ENCODE measurements at regions not wholly inside any gene's neighbourhood (a gene's known extent, or its start where the extent isn't known, plus 50 kb on each side); places are given as distances from the start of the nearest gene placed in this dataset.

DNA sequence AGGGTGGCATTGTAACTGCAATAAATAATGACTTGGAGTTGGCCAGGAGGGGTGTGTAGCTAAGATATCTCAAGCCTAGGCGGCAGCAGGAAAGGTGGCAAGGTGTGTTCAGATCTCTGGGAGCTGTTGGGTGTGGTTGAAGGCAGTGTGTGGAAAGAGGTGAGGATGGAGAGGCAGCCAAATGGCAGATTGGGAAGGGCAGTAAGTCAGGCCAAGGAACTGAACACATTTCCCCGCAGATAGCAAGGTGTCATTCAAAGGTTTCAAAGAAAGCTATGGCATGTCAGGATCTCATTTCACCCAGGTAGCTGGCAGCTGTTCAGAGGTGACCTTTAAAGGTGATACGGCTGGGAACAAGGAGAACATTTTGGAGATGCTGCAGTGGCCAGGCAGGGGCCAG, 586.0 kb upstream of the MGMT start:
- H3K9me3 ChIP-seq (replicated peaks; ENCODE audit: control insufficient read depth, insufficient read depth, low read length), result peaks cover 3% of the 10 kb centered on the region
- no peak overlapping the region for H3K4me2 ChIP-seq (ENCODE audit: insufficient read depth, low read length)
- H3K36me3 ChIP-seq (ENCODE audit: control insufficient read depth in 2 of 2, extremely low read depth in 1 of 2, insufficient read depth in 2 of 2, low read length in 2 of 2), result no peaks in the 10 kb centered on the region
- H2AFZ ChIP-seq (ENCODE audit: low read depth, low read length), result no peak overlapping the region
- DNase-seq (ENCODE audit: low read depth, low spot score) (no peak), FAIRE-seq (no peak)
- no peaks in the 10 kb centered on the region for H3K4me1 ChIP-seq (ENCODE audit: control insufficient read depth, extremely low read depth, insufficient read depth, low read length)
- no peak overlapping the region for H3K27ac ChIP-seq (ENCODE audit: insufficient read depth, low read depth, low read length)
- H3K27me3 ChIP-seq (ENCODE audit: control insufficient read depth in 2 of 2, insufficient read depth in 2 of 2, low read length in 2 of 2), result no peaks in the 10 kb centered on the region
- dilution Hi-C loops (cut with MboI; ENCODE audit: extremely low pct_ligation_motif_present, low sequenced_read_pairs), result no loop called here
- intact Hi-C loops (cut with micrococcal nuclease), result no loop called here
- H3K79me2 ChIP-seq (ENCODE audit: control insufficient read depth, insufficient read depth, low read length), result no peaks in the 10 kb centered on the region
- no peak for TF ChIP-seq POLR2AphosphoS5 (IDR thresholded peaks at IDR 0.05; ENCODE audit: insufficient read depth, low read depth, low read length)
- no peak for TF ChIP-seq POLR2A (IDR thresholded peaks at IDR 0.05; ENCODE audit: low read depth, low read length)
- no peak for TF ChIP-seq JUN (IDR thresholded peaks at IDR 0.05; ENCODE audit: borderline replicate concordance, insufficient read depth, insufficient read length, low read depth)
- TF ChIP-seq MYC (IDR thresholded peaks at IDR 0.05; ENCODE audit: low read depth, low read length), result no peak
- TF ChIP-seq, protein P1, sequence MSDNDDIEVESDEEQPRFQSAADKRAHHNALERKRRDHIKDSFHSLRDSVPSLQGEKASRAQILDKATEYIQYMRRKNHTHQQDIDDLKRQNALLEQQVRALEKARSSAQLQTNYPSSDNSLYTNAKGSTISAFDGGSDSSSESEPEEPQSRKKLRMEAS (IDR thresholded peaks at IDR 0.05; ENCODE audit: insufficient read depth, insufficient read length), result no peak
- H3K9me1 ChIP-seq (replicated peaks; ENCODE audit: control insufficient read depth, extremely low read depth, insufficient read depth, low read length), result no peaks in the 10 kb centered on the region
- no peak overlapping the region for H3K4me3 ChIP-seq (replicated peaks in 1 of 3; ENCODE audit: insufficient read depth in 1 of 3, low read depth in 1 of 3, low read length in 3 of 3)
- POLR2A ChIA-PET, result no interaction called here
- BruUV-seq (replicated peaks), result no TSS peak
- CTCF ChIA-PET, result no interaction called here
- no peaks in the 10 kb centered on the region for H4K20me1 ChIP-seq (replicated peaks; ENCODE audit: control insufficient read depth, extremely low read depth, insufficient read depth, low read length)
- H3K9ac ChIP-seq (replicated peaks; ENCODE audit: extremely low read depth, insufficient read depth, low read length), result no peak overlapping the region

DNA sequence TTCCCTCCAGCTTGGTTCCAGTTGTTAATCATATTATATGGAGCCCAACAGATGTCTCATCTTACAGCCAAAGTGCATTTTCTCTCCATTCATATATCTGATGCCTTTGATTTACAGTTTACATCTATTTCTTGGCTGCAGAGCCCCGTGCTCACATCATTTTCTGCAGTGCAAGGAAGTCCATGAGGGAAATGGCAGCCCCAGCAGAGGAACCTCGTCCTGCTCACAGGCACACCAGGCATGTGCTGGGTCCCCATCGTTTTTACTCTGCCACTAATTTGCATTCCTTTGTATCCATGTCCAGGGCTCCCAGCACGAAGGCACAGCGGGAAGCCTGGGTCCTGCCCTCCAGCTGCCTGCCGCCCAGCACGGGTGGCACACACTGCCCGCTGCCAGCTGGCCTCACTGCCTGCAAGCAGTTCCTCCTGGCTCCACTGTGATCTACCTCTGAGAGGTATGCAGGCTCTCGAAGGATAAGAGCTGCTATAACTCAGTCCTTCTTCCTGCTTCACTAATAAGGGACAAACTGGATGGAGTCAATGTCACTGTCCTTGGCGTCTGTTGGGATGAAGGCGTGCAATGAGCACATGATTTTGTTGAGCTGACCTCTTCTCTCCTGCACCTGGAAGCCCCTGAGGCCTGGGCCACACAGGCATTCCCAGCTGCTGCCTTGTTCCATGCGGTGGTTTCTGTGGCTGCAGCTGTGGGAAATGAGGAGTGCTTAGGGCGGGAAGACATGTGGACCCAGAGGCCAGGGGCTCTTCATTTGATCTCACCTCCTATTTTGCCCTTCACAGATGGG, 583.6 kb upstream of the MGMT start:
- intact Hi-C loops (cut with micrococcal nuclease), result no loop called here
- POLR2A ChIA-PET, result no interaction called here
- DNase-seq (ENCODE audit: low read depth, low spot score) (no peak), FAIRE-seq (no peak)
- Histone ChIP-seq H4K20me1 (replicated peaks; ENCODE audit: control insufficient read depth, extremely low read depth, insufficient read depth, low read length) (no peaks in the 10 kb centered on the region), H3K4me1 (ENCODE audit: control insufficient read depth, extremely low read depth, insufficient read depth, low read length) (no peaks in the 10 kb centered on the region), H3K27ac (ENCODE audit: insufficient read depth, low read depth, low read length) (no peak overlapping the region), H3K4me2 (ENCODE audit: insufficient read depth, low read length) (no peak overlapping the region), H3K9me3 (replicated peaks; ENCODE audit: control insufficient read depth, insufficient read depth, low read length) (peaks cover 3% of the 10 kb centered on the region), H3K9ac (replicated peaks; ENCODE audit: extremely low read depth, insufficient read depth, low read length) (no peak overlapping the region), H3K4me3 (replicated peaks in 1 of 3; ENCODE audit: insufficient read depth in 1 of 3, low read depth in 1 of 3, low read length in 3 of 3) (no peak overlapping the region), H2AFZ (ENCODE audit: low read depth, low read length) (no peak overlapping the region), H3K27me3 (ENCODE audit: control insufficient read depth in 2 of 2, insufficient read depth in 2 of 2, low read length in 2 of 2) (no peaks in the 10 kb centered on the region), H3K9me1 (replicated peaks; ENCODE audit: control insufficient read depth, extremely low read depth, insufficient read depth, low read length) (no peaks in the 10 kb centered on the region), H3K79me2 (ENCODE audit: control insufficient read depth, insufficient read depth, low read length) (no peaks in the 10 kb centered on the region), H3K36me3 (ENCODE audit: control insufficient read depth in 2 of 2, extremely low read depth in 1 of 2, insufficient read depth in 2 of 2, low read length in 2 of 2) (no peaks in the 10 kb centered on the region)
- BruUV-seq (replicated peaks), result no TSS peak
- TF ChIP-seq CTCF (IDR thresholded peaks at IDR 0.05; ENCODE audit: extremely low read depth in 1 of 2, insufficient read depth in 1 of 2, low read depth in 1 of 2, low read length in 2 of 2), result no peak
- TF ChIP-seq MYC (IDR thresholded peaks at IDR 0.05; ENCODE audit: low read depth, low read length), result no peak
- TF ChIP-seq FOS (IDR thresholded peaks at IDR 0.05; ENCODE audit: borderline replicate concordance, insufficient read depth, low read length), result no peak
- TF ChIP-seq GATA2 (IDR thresholded peaks at IDR 0.05; ENCODE audit: insufficient read depth, insufficient read length, low read depth, low read length), result no peak
- TF ChIP-seq POLR2AphosphoS5 (IDR thresholded peaks at IDR 0.05; ENCODE audit: insufficient read depth, low read depth, low read length), result no peak
- no peak for TF ChIP-seq JUN (IDR thresholded peaks at IDR 0.05; ENCODE audit: borderline replicate concordance, insufficient read depth, insufficient read length, low read depth)
- TF ChIP-seq, protein P1 (IDR thresholded peaks at IDR 0.05; ENCODE audit: insufficient read depth, insufficient read length), result no peak
- TF ChIP-seq POLR2A (IDR thresholded peaks at IDR 0.05; ENCODE audit: low read depth, low read length), result no peak
- no peak for TF ChIP-seq EZH2 (IDR thresholded peaks at IDR 0.05; ENCODE audit: borderline replicate concordance, low read depth, low read length, severe bottlenecking)
- CTCF ChIA-PET, result no interaction called here
- dilution Hi-C loops (cut with MboI; ENCODE audit: extremely low pct_ligation_motif_present, low sequenced_read_pairs), result no loop called here
